ENCODE measurements at regions not wholly inside any gene's neighbourhood (a gene's known extent, or its start where the extent isn't known, plus 50 kb on each side); places are given as distances from the start of the nearest gene placed in this dataset.

GRCh38 chr1:244283772-244284171 lies 167.9 kb downstream of the ADSS2 start:
- Histone ChIP-seq H3K9ac (ENCODE audit: low read depth, low read length) (no peak overlapping the region), H3K4me3 (ENCODE audit: low read depth, low read length) (no peak overlapping the region), H3K4me1 (ENCODE audit: control insufficient read depth, insufficient read depth, low read length) (no peaks in the 10 kb centered on the region), H3K9me3 (ENCODE audit: control insufficient read depth, insufficient read depth, low read length) (no peaks in the 10 kb centered on the region; the same call in 1 of the 2 replicates), H3K27me3 (ENCODE audit: control insufficient read depth, insufficient read depth, low read length) (no peaks in the 10 kb centered on the region), H3K27ac (ENCODE audit: low read depth, low read length) (no peak overlapping the region), H3K36me3 (ENCODE audit: control insufficient read depth, insufficient read depth, low read length) (no peaks in the 10 kb centered on the region)

GRCh38 chr1:244284641-244285156 lies 167.0 kb downstream of the ADSS2 start:
- Histone ChIP-seq H3K4me3 (ENCODE audit: low read depth, low read length) (no peak overlapping the region), H3K27ac (ENCODE audit: low read depth, low read length) (no peak overlapping the region), H3K9ac (ENCODE audit: low read depth, low read length) (no peak overlapping the region), H3K9me3 (ENCODE audit: control insufficient read depth, insufficient read depth, low read length) (no peaks in the 10 kb centered on the region; the same call in 1 of the 2 replicates), H3K4me1 (ENCODE audit: control insufficient read depth, insufficient read depth, low read length) (no peaks in the 10 kb centered on the region), H3K27me3 (ENCODE audit: control insufficient read depth, insufficient read depth, low read length) (no peaks in the 10 kb centered on the region), H3K36me3 (ENCODE audit: control insufficient read depth, insufficient read depth, low read length) (no peaks in the 10 kb centered on the region)

DNA sequence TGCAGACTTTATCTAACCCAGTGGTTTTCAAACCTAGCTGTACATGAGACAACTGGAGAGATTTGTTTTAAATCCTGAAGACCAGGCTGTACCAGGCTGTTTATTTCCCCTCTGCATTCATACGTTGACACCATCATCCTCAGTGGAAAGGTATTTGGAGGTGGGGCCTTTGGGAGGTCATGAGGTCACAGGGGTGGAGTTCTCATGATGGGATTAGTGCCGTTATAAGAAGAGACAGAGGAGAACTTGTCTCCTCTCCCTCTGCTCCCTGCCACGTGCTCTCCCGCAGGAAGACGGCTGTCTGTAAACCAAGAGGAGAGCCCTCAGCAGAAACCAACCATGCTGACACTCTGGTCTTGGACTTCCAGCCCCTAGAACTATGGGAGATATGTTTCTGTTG lies 165.4 kb downstream of the ADSS2 start:
- Histone ChIP-seq H3K27me3 (ENCODE audit: control insufficient read depth, insufficient read depth, low read length) (no peaks in the 10 kb centered on the region), H3K9ac (ENCODE audit: low read depth, low read length) (no peak overlapping the region), H3K27ac (ENCODE audit: low read depth, low read length) (no peak overlapping the region), H3K4me3 (ENCODE audit: low read depth, low read length) (no peak overlapping the region), H3K9me3 (ENCODE audit: control insufficient read depth, insufficient read depth, low read length) (no peaks in the 10 kb centered on the region; the same call in 1 of the 2 replicates), H3K36me3 (ENCODE audit: control insufficient read depth, insufficient read depth, low read length) (no peaks in the 10 kb centered on the region), H3K4me1 (ENCODE audit: control insufficient read depth, insufficient read depth, low read length) (no peaks in the 10 kb centered on the region)

DNA sequence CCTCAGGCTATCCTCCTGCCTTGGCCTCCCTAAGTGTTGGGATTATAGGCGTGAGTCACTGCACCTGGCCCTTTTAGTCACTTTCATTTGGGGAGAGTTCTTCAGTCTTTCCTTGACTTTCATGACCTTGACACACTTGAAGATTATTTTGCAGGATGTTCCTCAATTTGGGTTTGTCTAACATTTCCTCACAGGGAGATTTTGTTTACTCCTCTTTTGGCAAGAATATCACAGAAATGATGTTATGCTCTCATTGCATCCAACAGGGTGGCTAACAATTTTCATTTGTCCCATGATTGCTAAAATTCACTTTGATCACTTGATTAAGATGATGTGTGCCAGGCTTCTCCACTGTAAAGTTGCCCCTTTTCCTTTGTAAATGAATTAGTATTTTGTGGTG lies 164.0 kb downstream of the ADSS2 start:
- Histone ChIP-seq H3K36me3 (ENCODE audit: control insufficient read depth, insufficient read depth, low read length) (no peaks in the 10 kb centered on the region), H3K4me3 (ENCODE audit: low read depth, low read length) (no peak overlapping the region), H3K27me3 (ENCODE audit: control insufficient read depth, insufficient read depth, low read length) (no peaks in the 10 kb centered on the region), H3K9ac (ENCODE audit: low read depth, low read length) (no peak overlapping the region), H3K27ac (ENCODE audit: low read depth, low read length) (no peak overlapping the region), H3K9me3 (ENCODE audit: control insufficient read depth, insufficient read depth, low read length) (no peaks in the 10 kb centered on the region; the same call in 1 of the 2 replicates), H3K4me1 (ENCODE audit: control insufficient read depth, insufficient read depth, low read length) (no peaks in the 10 kb centered on the region)

GRCh38 chr1:244288663-244289062 lies 163.0 kb downstream of the ADSS2 start:
- no peaks in the 10 kb centered on the region for H3K27me3 ChIP-seq (ENCODE audit: control insufficient read depth, insufficient read depth, low read length)
- H3K4me1 ChIP-seq (ENCODE audit: control insufficient read depth, insufficient read depth, low read length) = no peaks in the 10 kb centered on the region
- H3K4me3 ChIP-seq (ENCODE audit: low read depth, low read length) = no peak overlapping the region

GRCh38 chr1:244289991-244290785 lies 161.5 kb downstream of the ADSS2 start:
- H3K27me3 ChIP-seq (ENCODE audit: control insufficient read depth, insufficient read depth, low read length) = no peaks in the 10 kb centered on the region
- no peak overlapping the region for H3K4me3 ChIP-seq (ENCODE audit: low read depth, low read length)
- no peak overlapping the region for H3K27ac ChIP-seq (ENCODE audit: low read depth, low read length)
- no peaks in the 10 kb centered on the region; the same call in 1 of the 2 replicates for H3K9me3 ChIP-seq (ENCODE audit: control insufficient read depth, insufficient read depth, low read length)
- H3K4me1 ChIP-seq (ENCODE audit: control insufficient read depth, insufficient read depth, low read length) = no peaks in the 10 kb centered on the region
- H3K9ac ChIP-seq (ENCODE audit: low read depth, low read length) = no peak overlapping the region
- H3K36me3 ChIP-seq (ENCODE audit: control insufficient read depth, insufficient read depth, low read length) = no peaks in the 10 kb centered on the region

More at GRCh38 chr1:244288663-244289062, 163.0 kb downstream of the ADSS2 start:
- no peak overlapping the region for H3K9ac ChIP-seq (ENCODE audit: low read depth, low read length)
- no peaks in the 10 kb centered on the region for H3K36me3 ChIP-seq (ENCODE audit: control insufficient read depth, insufficient read depth, low read length)
- H3K9me3 ChIP-seq (ENCODE audit: control insufficient read depth, insufficient read depth, low read length) = no peaks in the 10 kb centered on the region; the same call in 1 of the 2 replicates
- H3K27ac ChIP-seq (ENCODE audit: low read depth, low read length) = no peak overlapping the region

DNA sequence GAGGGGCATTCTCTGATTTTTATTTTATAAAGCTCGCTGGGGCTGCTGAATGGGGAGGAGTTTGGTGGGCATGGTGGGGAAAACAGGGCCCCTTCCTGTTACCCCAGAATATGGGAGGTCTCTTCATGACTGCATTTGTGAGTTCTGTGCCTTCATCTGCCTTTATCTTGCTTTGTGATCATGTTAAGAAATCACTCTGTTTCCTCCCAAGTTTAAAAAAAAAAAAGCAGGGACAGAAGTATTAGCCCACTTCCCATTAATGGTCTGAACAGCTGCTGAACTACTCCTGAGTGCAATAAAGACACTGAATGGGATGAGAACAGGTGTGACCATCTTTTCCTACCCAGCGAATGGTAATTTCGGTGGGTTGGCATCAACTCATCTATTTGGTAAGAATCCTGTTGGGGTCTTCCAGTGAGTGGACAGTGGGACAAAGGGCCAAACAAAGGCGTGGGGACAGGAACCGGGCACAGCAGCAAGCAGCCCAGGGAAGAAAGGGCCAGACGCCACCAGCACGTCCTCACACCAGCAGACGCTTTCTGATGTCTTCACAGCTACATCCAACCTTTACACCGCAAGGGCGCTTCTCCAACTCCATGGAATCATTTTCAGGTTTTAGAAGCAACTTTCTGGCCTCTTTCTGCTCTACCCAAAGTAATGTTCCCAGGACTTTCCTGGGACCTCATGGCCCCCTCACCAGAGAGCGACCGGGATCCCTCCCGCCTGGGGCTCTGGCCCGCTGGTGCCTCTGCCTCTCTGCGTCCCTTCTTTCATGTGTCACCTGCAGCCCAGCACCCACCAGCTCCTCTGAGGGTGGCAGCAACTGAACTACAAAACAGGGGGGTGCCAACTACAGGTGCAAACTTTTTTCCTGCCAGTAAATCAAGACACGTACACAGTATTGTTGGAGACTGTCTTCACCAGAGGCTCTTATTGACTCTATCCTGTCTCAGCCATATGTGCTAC lies 160.2 kb downstream of the ADSS2 start:
- Histone ChIP-seq H3K4me1 (ENCODE audit: control insufficient read depth, insufficient read depth, low read length) (no peaks in the 10 kb centered on the region), H3K4me3 (ENCODE audit: low read depth, low read length) (no peak overlapping the region), H3K27ac (ENCODE audit: low read depth, low read length) (no peak overlapping the region), H3K36me3 (ENCODE audit: control insufficient read depth, insufficient read depth, low read length) (no peaks in the 10 kb centered on the region), H3K9me3 (ENCODE audit: control insufficient read depth, insufficient read depth, low read length) (no peaks in the 10 kb centered on the region; the same call in 1 of the 2 replicates), H3K27me3 (ENCODE audit: control insufficient read depth, insufficient read depth, low read length) (no peaks in the 10 kb centered on the region), H3K9ac (ENCODE audit: low read depth, low read length) (no peak overlapping the region)

DNA sequence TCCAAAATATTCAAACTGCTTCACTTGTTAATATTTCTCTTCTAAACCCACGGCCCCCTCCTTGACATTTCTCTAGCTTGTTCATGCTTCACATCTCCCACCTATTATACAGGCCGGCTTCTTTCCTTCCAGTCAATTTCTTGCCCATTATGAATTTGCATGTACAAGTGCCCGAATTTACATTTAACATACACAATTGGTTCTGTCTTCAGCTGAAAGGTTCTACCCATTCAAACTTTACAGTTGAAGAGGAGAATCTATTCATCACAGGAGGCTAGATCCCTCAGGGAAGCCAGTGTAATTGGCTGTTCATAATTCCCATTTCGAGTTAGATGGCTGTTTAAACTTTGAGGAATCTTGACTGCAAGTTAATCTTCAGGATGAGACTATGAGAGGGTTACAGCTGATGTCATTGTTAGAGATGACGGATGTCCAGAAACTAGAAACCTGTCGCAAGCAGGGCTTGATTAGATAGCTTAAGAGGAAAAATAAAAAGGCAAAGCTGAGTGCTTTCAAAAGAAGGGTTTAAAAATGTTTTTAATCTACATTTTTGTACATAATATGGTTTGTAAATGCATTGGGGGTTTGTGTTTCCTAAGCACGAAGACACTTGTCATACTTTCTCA lies 157.0 kb downstream of the ADSS2 start:
- Histone ChIP-seq H3K9ac (ENCODE audit: low read depth, low read length) (no peak overlapping the region), H3K4me1 (ENCODE audit: control insufficient read depth, insufficient read depth, low read length) (peaks cover 3% of the 10 kb centered on the region; the same call in 1 of the 2 replicates), H3K27me3 (ENCODE audit: control insufficient read depth, insufficient read depth, low read length) (no peaks in the 10 kb centered on the region), H3K36me3 (ENCODE audit: control insufficient read depth, insufficient read depth, low read length) (no peaks in the 10 kb centered on the region), H3K4me3 (ENCODE audit: low read depth, low read length) (no peak overlapping the region), H3K9me3 (ENCODE audit: control insufficient read depth, insufficient read depth, low read length) (no peaks in the 10 kb centered on the region), H3K27ac (ENCODE audit: low read depth, low read length) (no peak overlapping the region)

DNA sequence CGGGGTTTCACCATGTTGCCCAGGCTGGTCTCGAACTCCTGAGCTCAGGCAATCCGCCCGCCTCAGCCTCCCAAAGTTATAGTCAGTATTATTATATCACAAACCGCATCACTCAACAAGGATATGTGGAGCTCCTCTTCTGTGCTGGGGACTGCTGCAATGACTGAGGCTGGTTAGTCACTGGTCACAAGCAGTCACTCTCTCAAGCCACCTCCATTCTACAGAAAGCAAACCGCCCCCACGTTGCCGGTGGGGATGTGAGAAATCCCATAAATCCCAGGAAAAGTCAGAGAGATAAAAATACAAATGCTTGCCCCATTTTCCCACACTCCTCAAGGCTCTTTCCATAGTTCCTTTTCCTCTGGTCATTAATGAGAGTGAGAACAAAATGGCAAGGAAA lies 155.7 kb downstream of the ADSS2 start:
- Histone ChIP-seq H3K9me3 (ENCODE audit: control insufficient read depth, insufficient read depth, low read length) (no peaks in the 10 kb centered on the region), H3K4me1 (ENCODE audit: control insufficient read depth, insufficient read depth, low read length) (peaks cover 3% of the 10 kb centered on the region; the same call in 1 of the 2 replicates), H3K36me3 (ENCODE audit: control insufficient read depth, insufficient read depth, low read length) (no peaks in the 10 kb centered on the region), H3K4me3 (ENCODE audit: low read depth, low read length) (no peak overlapping the region), H3K27ac (ENCODE audit: low read depth, low read length) (no peak overlapping the region), H3K9ac (ENCODE audit: low read depth, low read length) (no peak overlapping the region), H3K27me3 (ENCODE audit: control insufficient read depth, insufficient read depth, low read length) (no peaks in the 10 kb centered on the region)

DNA sequence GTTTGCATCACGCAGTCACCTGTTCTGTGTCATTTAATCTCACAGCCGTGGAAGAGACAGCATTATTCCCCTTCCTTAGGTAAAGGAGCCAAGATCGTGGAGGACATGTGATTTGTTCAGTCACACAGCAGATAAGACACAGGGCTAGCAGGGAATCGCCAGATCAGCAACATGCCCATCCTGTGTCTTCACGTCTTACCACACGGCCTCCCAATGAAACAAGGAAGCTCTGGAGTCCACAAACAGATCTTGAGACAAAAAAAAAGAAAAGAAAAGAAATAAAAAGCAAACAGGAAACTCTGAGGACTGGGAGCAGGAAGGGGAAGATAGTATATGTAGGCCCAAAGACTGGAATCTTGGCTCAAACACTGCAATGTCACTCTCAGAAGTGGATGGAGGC lies 155.3 kb downstream of the ADSS2 start:
- H3K4me1 ChIP-seq (ENCODE audit: control insufficient read depth, insufficient read depth, low read length) = peaks cover 3% of the 10 kb centered on the region; the same call in 1 of the 2 replicates

More for the DNA sequence above, 155.3 kb downstream of the ADSS2 start:
- Histone ChIP-seq H3K9ac (ENCODE audit: low read depth, low read length) (no peak overlapping the region), H3K9me3 (ENCODE audit: control insufficient read depth, insufficient read depth, low read length) (no peaks in the 10 kb centered on the region), H3K27me3 (ENCODE audit: control insufficient read depth, insufficient read depth, low read length) (no peaks in the 10 kb centered on the region), H3K36me3 (ENCODE audit: control insufficient read depth, insufficient read depth, low read length) (no peaks in the 10 kb centered on the region), H3K4me3 (ENCODE audit: low read depth, low read length) (no peak overlapping the region), H3K27ac (ENCODE audit: low read depth, low read length) (no peak overlapping the region)
